GM23248 (cell line): ENCODE measurements at regions not wholly inside any gene's neighbourhood (a gene's known extent, or its start where the extent isn't known, plus 50 kb on each side); places are given as distances from the start of the nearest gene placed in this dataset.
"Not testable (repeated sequence)": the region's sequence is repeated elsewhere in the genome, so short reads cannot be mapped to it uniquely, and the experiment has no call there.

ENCODE experiments used
- DNase-seq: peaks from one replicate; pipeline ENCODE4 v3.0.0-alpha.2; 2015
- H2AFZ ChIP-seq: fragments of 200-600 bp; sonication (generic); 2 replicates; pipeline ENCODE4 v1.6.1; 2016; ENCODE audit warnings: antibody characterized with exemption
- H3F3A ChIP-seq: fragments of 200-600 bp; sonication (generic); 2 replicates; pipeline ENCODE4 v1.6.1; 2016; ENCODE audit warnings: mild to moderate bottlenecking, antibody characterized with exemption, mixed run types; ENCODE audit not compliant: insufficient read depth
- H3K27ac ChIP-seq: fragments of 200-600 bp; sonication (generic); 2 replicates; pipeline ENCODE4 v1.5.1; 2016; ENCODE audit warnings: mild to moderate bottlenecking
- H3K27me3 ChIP-seq: fragments of 200-600 bp; sonication (generic); replicated peaks from 2 replicates; pipeline ENCODE4 v1.6.1; 2016; ENCODE audit warnings: mild to moderate bottlenecking; ENCODE audit not compliant: insufficient read depth
- H3K36me3 ChIP-seq: fragments of 200-600 bp; sonication (generic); 2 replicates; pipeline ENCODE4 v1.6.1; 2016; ENCODE audit warnings: low read depth, mild to moderate bottlenecking
- H3K4me1 ChIP-seq: fragments of 200-600 bp; sonication (generic); 2 replicates; pipeline ENCODE4 v1.6.1; 2016; ENCODE audit warnings: mild to moderate bottlenecking; ENCODE audit not compliant: insufficient read depth
- H3K4me2 ChIP-seq: fragments of 200-600 bp; sonication (generic); one replicate; pipeline ENCODE4 v1.6.1; 2016; ENCODE audit warnings: mild to moderate bottlenecking; ENCODE audit not compliant: unreplicated experiment
- H3K4me3 ChIP-seq: fragments of 200-600 bp; sonication (generic); 2 replicates; pipeline ENCODE4 v1.5.1; 2016; ENCODE audit warnings: mild to moderate bottlenecking
- H3K79me2 ChIP-seq: fragments of 200-600 bp; sonication (generic); 2 replicates; pipeline ENCODE4 v1.6.1; 2016; ENCODE audit warnings: mild to moderate bottlenecking; ENCODE audit not compliant: insufficient read depth
- H3K9ac ChIP-seq: fragments of 200-600 bp; sonication (generic); 2 replicates; pipeline ENCODE4 v1.6.1; 2016; ENCODE audit warnings: mild to moderate bottlenecking
- H3K9me2 ChIP-seq: fragments of 200-600 bp; sonication (generic); 2 replicates; pipeline ENCODE4 v1.6.1; 2016; ENCODE audit warnings: mixed run types, mild to moderate bottlenecking, moderate library complexity; ENCODE audit not compliant: insufficient read depth
- H3K9me3 ChIP-seq: fragments of 200-600 bp; sonication (generic); one replicate; pipeline ENCODE4 v1.6.1; 2017; ENCODE audit warnings: low read depth
- H4K20me1 ChIP-seq: fragments of 200-600 bp; sonication (generic); 2 replicates; pipeline ENCODE4 v1.6.0; 2016; ENCODE audit not compliant: insufficient read depth
- EZH2 ChIP-seq: fragments of 200-600 bp; sonication (generic); IDR thresholded peaks from 2 replicates; pipeline ENCODE4 v1.6.1; 2018; ENCODE audit warnings: antibody characterized with exemption, mild to moderate bottlenecking; ENCODE audit not compliant: insufficient read depth, poor library complexity, severe bottlenecking
- EZH2phosphoT487 ChIP-seq: fragments of 200-600 bp; sonication (generic); IDR thresholded peaks from 2 replicates; pipeline ENCODE4 v1.6.1; 2018; ENCODE audit warnings: antibody characterized with exemption, moderate library complexity, mild to moderate bottlenecking, low read depth; ENCODE audit not compliant: insufficient read depth
- WGBS, 2 experiments: methylation state at CpG; one replicate each; pipeline ENCODE4 v1.1.6; 2015 to 2017; ENCODE audit warnings: low lambda C conversion rate in 2 of 2, low coverage in 1 of 2; ENCODE audit errors: missing lambda C conversion rate in 2 of 2; 5-methylcytosine and 5-hydroxymethylcytosine counted together
- in situ Hi-C: fragments of 300-500 bp; cut with MboI; formaldehyde crosslinking; loops from 2 replicates; pipeline ENCODE4 v1.15.0; 2020

GRCh38 chr7:49660170-49660783, 113.2 kb upstream of the VWC2 start:
- in situ Hi-C loops = no loop called here
- TF ChIP-seq EZH2phosphoT487 = no peak
- TF ChIP-seq EZH2 = no peak
- no peaks in the 10 kb centered on the region for H3K9me2 ChIP-seq
- DNase-seq = no peak
- H4K20me1 ChIP-seq = no peaks in the 10 kb centered on the region
- H3F3A ChIP-seq = no peaks in the 10 kb centered on the region
- H3K36me3 ChIP-seq = no peaks in the 10 kb centered on the region
- H3K4me3 ChIP-seq = no peak overlapping the region
- H3K4me1 ChIP-seq = no peaks in the 10 kb centered on the region
- H3K27ac ChIP-seq = no peak overlapping the region
- no peaks in the 10 kb centered on the region for H3K27me3 ChIP-seq
- no peak overlapping the region for H3K9ac ChIP-seq
- no peaks in the 10 kb centered on the region for H3K79me2 ChIP-seq
- no peak overlapping the region for H3K4me2 ChIP-seq
- no peaks in the 10 kb centered on the region for H3K9me3 ChIP-seq
- WGBS, 2 experiments = 6 to 11% methylated on average over 3 of the region's 3 CpGs
- H2AFZ ChIP-seq = no peak overlapping the region

DNA sequence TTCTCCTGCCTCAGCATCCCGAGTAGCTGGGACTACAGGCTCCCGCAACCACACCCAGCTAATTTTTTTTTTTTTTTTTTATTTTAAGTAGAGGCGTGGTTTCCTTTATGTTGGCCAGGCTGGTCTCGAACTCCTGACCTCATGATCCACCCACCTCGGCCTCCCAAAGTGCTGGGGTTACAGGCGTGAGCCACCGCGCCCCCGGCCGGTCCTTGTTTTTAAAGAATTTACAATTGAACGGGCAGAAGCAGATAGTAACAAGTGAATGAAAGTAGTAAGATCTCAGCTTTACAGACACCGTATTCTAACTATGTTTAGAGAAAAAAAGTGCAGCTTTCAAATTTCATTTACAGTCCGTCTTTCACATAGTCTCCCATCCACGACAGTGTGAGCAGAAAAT, 112.5 kb upstream of the VWC2 start:
- in situ Hi-C loops = no loop called here
- Histone ChIP-seq H3K4me1 (no peaks in the 10 kb centered on the region), H3K27me3 (no peaks in the 10 kb centered on the region), H3K27ac (no peak overlapping the region), H3K36me3 (no peaks in the 10 kb centered on the region), H3K9me3 (no peaks in the 10 kb centered on the region), H3K4me2 (no peak overlapping the region), H3K4me3 (no peak overlapping the region), H3F3A (no peaks in the 10 kb centered on the region), H2AFZ (no peak overlapping the region), H3K9ac (no peak overlapping the region), H3K79me2 (no peaks in the 10 kb centered on the region), H4K20me1 (no peaks in the 10 kb centered on the region), H3K9me2 (no peaks in the 10 kb centered on the region)
- TF ChIP-seq EZH2 (no peak), EZH2phosphoT487 (no peak)
- 27 to 37% methylated on average over 12 to 14 of the region's 14 CpGs for WGBS, 2 experiments
- no peak for DNase-seq

DNA sequence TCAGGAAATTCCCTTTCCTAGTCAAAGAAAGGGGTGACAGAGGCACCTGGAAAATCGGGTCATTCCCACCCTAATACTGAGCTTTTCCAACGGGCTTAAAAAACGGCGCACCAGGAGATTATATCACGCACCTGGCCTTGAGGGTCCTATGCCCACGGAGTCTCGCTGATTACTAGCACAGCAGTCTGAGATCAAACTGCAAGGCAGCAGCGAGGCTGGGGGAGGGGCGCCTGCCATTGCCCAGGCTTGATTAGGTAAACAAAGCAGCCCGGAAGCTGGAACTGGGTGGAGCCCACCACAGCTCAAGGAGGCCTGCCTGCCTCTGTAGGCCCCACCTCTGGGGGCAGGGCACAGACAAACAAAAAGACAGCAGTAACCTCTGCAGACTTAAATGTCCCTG, 107.5 kb upstream of the VWC2 start:
- H3K4me3 ChIP-seq, H3K9ac ChIP-seq, H3K36me3 ChIP-seq, H3K27me3 ChIP-seq, DNase-seq, H4K20me1 ChIP-seq, H3K27ac ChIP-seq, H3K4me2 ChIP-seq, H3K79me2 ChIP-seq, H3K4me1 ChIP-seq, H2AFZ ChIP-seq, H3K9me3 ChIP-seq, H3K9me2 ChIP-seq, in situ Hi-C loops, H3F3A ChIP-seq: not testable (repeated sequence)
- 23 to 32% methylated on average over 10 of the region's 10 CpGs for WGBS, 2 experiments

GRCh38 chr7:49666764-49667163, 106.7 kb upstream of the VWC2 start:
- TF ChIP-seq EZH2 (no peak), EZH2phosphoT487 (no peak)
- no peak for DNase-seq
- 0 to 11% methylated on average over 1 of the region's 1 CpG for WGBS, 2 experiments
- no peaks in the 10 kb centered on the region for H3K79me2 ChIP-seq
- no peak overlapping the region for H3K4me3 ChIP-seq
- no peaks in the 10 kb centered on the region for H3K9me2 ChIP-seq
- H3K36me3 ChIP-seq = no peaks in the 10 kb centered on the region
- no peaks in the 10 kb centered on the region for H3K4me1 ChIP-seq
- H4K20me1 ChIP-seq = no peaks in the 10 kb centered on the region
- H3K9me3 ChIP-seq = no peaks in the 10 kb centered on the region
- H3K27ac ChIP-seq = no peak overlapping the region
- H3F3A ChIP-seq = no peaks in the 10 kb centered on the region
- H2AFZ ChIP-seq = no peak overlapping the region
- no peak overlapping the region for H3K4me2 ChIP-seq
- in situ Hi-C loops = no loop called here
- no peaks in the 10 kb centered on the region for H3K27me3 ChIP-seq
- no peak overlapping the region for H3K9ac ChIP-seq

DNA sequence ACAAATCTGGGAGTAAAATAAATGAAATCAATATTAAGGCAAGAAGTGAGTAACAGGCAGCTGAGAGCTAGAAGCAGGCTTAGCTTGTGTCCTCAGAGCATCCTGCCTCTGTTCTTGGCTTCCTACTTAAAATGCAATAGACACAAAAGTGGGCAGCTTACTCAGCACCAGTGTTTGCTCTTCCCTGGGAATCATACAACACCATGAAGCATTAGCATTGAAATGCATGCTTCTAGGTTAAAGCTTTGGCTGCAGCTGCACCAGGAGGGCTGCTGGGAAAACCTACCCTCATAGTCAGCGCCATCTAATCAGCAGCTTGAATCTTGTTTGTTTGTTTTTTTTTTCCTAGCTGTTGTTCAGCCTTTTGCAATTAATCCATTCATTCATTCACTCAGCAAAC, 104.2 kb upstream of the VWC2 start:
- no peaks in the 10 kb centered on the region for H3K9me3 ChIP-seq
- in situ Hi-C loops = no loop called here
- H3K27me3 ChIP-seq = no peaks in the 10 kb centered on the region
- H3K9me2 ChIP-seq = no peaks in the 10 kb centered on the region
- no peak overlapping the region for H3K9ac ChIP-seq
- no peaks in the 10 kb centered on the region for H3K4me1 ChIP-seq
- TF ChIP-seq EZH2 (no peak), EZH2phosphoT487 (no peak)
- no peaks in the 10 kb centered on the region for H4K20me1 ChIP-seq
- no peaks in the 10 kb centered on the region for H3F3A ChIP-seq
- no peak for DNase-seq
- H3K4me3 ChIP-seq = no peak overlapping the region
- no peak overlapping the region for H3K4me2 ChIP-seq
- no peak overlapping the region for H3K27ac ChIP-seq
- WGBS, 2 experiments = 0 to 21% methylated on average over 1 of the region's 1 CpG
- no peaks in the 10 kb centered on the region for H3K36me3 ChIP-seq
- no peak overlapping the region for H2AFZ ChIP-seq
- no peaks in the 10 kb centered on the region for H3K79me2 ChIP-seq
